ENCODE measurements at regions not wholly inside any gene's neighbourhood (a gene's known extent, or its start where the extent isn't known, plus 50 kb on each side); places are given as distances from the start of the nearest gene placed in this dataset.

DNA sequence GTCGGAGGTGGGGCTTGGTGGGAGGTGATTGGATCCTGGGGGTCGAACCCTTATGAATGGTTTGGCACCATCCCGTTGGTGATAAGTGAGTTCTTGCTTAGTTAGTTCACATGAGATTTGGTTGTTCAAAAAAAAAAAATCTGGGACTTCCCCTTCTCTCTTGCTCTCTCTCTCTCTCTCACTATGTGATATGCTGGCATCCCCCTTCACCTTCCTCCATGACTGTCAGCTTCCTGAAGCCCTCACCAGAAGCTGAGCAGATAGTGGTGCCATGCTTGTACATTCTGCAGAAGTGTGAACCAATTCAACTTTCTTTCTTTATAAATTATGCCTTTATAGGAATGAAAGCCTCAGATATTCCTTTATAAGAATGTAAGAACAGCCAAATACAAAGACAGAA is 269.7 kb upstream of the APCDD1 start:
- H3K4me3 ChIP-seq (ENCODE audit: insufficient read depth, low read depth, low read length), result no peak overlapping the region
- H4K8ac ChIP-seq (ENCODE audit: low read depth in 2 of 2, low read length in 2 of 2), result no peak overlapping the region
- H4K5ac ChIP-seq (ENCODE audit: low read depth, low read length), result no peak overlapping the region
- BruUV-seq (replicated peaks), result no TSS peak
- H2BK5ac ChIP-seq (ENCODE audit: low read depth, low read length, poor library complexity, severe bottlenecking), result no peak overlapping the region
- no peak overlapping the region for H2AFZ ChIP-seq (replicated peaks; ENCODE audit: low read length, poor library complexity)
- H3K4me2 ChIP-seq (ENCODE audit: low read depth, low read length), result no peak overlapping the region
- no peak overlapping the region for H2AK9ac ChIP-seq (replicated peaks; ENCODE audit: low read depth, low read length, poor library complexity)
- WGBS, 2 experiments (ENCODE audit: extremely low coverage in 2 of 2, insufficient read length in 1 of 2), result no CpG with 5 or more reads among the region's 3 CpGs
- H3K27me3 ChIP-seq (ENCODE audit: control insufficient read depth, insufficient read depth, low read length), result peaks cover 3% of the 10 kb centered on the region; the same call in 1 of the 2 replicates
- no peaks in the 10 kb centered on the region for H3K9me3 ChIP-seq (ENCODE audit: control insufficient read depth, insufficient read depth, low read length)
- ATAC-seq (ENCODE audit: low read depth) (no peak), DNase-seq (no peak)
- dilution Hi-C loops (cut with HindIII; ENCODE audit: low sequenced_read_pairs, unreplicated experiment) (no loop called here), in situ Hi-C loops (cut with MboI; ENCODE audit: low sequenced_read_pairs) (no loop called here), intact Hi-C loops (cut with micrococcal nuclease) (no loop called here)
- no peak overlapping the region for H2BK20ac ChIP-seq (ENCODE audit: low read depth, low read length)
- H3K27ac ChIP-seq (ENCODE audit: insufficient read depth, low read length), result no peak overlapping the region
- H2BK15ac ChIP-seq (ENCODE audit: low read depth, low read length), result no peak overlapping the region
- no peaks in the 10 kb centered on the region for H3K79me1 ChIP-seq (ENCODE audit: low read depth in 1 of 2, low read length in 2 of 2)
- no peak overlapping the region for H3K4ac ChIP-seq (ENCODE audit: low read depth, low read length)
- no peak overlapping the region for H4K91ac ChIP-seq (ENCODE audit: insufficient read depth, low read depth, low read length)
- no peaks in the 10 kb centered on the region for H3K9me1 ChIP-seq (ENCODE audit: insufficient read depth, low read length)
- H3K56ac ChIP-seq (ENCODE audit: extremely low read depth, insufficient read depth, low read length), result no peak overlapping the region
- no peaks in the 10 kb centered on the region for H4K20me1 ChIP-seq (ENCODE audit: insufficient read depth, low read length)
- TF ChIP-seq RFX5 (IDR thresholded peaks at IDR 0.05; ENCODE audit: low read depth, low read length), result no peak
- no peak for TF ChIP-seq MAZ (IDR thresholded peaks at IDR 0.05; ENCODE audit: borderline replicate concordance, low read depth, low read length)
- TF ChIP-seq, protein P1, sequence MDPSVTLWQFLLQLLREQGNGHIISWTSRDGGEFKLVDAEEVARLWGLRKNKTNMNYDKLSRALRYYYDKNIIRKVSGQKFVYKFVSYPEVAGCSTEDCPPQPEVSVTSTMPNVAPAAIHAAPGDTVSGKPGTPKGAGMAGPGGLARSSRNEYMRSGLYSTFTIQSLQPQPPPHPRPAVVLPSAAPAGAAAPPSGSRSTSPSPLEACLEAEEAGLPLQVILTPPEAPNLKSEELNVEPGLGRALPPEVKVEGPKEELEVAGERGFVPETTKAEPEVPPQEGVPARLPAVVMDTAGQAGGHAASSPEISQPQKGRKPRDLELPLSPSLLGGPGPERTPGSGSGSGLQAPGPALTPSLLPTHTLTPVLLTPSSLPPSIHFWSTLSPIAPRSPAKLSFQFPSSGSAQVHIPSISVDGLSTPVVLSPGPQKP (IDR thresholded peaks at IDR 0.05; ENCODE audit: borderline replicate concordance, low read depth, low read length), result no peak
- TF ChIP-seq BHLHE40 (IDR thresholded peaks at IDR 0.05; ENCODE audit: low read depth, low read length), result no peak
- no peak for TF ChIP-seq POLR2A (IDR thresholded peaks at IDR 0.05; ENCODE audit: low read depth, low read length)
- no peak for TF ChIP-seq CEBPB (IDR thresholded peaks at IDR 0.05; ENCODE audit: low read depth, low read length)
- TF ChIP-seq MAFK (IDR thresholded peaks at IDR 0.05; ENCODE audit: low read depth, low read length), result no peak
- TF ChIP-seq MXI1 (IDR thresholded peaks at IDR 0.05; ENCODE audit: borderline replicate concordance, low read depth, low read length), result no peak
- TF ChIP-seq NFE2L2 (IDR thresholded peaks at IDR 0.05; ENCODE audit: low read depth, low read length), result no peak
- TF ChIP-seq CHD1 (IDR thresholded peaks at IDR 0.05; ENCODE audit: low read depth, low read length), result no peak
- TF ChIP-seq, protein P2, sequence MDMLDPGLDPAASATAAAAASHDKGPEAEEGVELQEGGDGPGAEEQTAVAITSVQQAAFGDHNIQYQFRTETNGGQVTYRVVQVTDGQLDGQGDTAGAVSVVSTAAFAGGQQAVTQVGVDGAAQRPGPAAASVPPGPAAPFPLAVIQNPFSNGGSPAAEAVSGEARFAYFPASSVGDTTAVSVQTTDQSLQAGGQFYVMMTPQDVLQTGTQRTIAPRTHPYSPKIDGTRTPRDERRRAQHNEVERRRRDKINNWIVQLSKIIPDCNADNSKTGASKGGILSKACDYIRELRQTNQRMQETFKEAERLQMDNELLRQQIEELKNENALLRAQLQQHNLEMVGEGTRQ (IDR thresholded peaks at IDR 0.05; ENCODE audit: low read depth, low read length), result no peak
- H3K14ac ChIP-seq (replicated peaks; ENCODE audit: low read depth, low read length), result no peak overlapping the region
- no peak overlapping the region for H2AK5ac ChIP-seq (ENCODE audit: low read depth, low read length)
- no peaks in the 10 kb centered on the region for H3K4me1 ChIP-seq (ENCODE audit: control insufficient read depth, insufficient read depth, low read length)
- CTCF ChIA-PET, result interaction anchor here (1.5 kb wide), 1 partner anchor 9 kb away, joined by 5 read pairs; no protein-coding TSS in a partner anchor
- H3K9ac ChIP-seq (ENCODE audit: low read depth, low read length), result no peak overlapping the region
- no peak overlapping the region for H3K18ac ChIP-seq (ENCODE audit: low read depth, low read length)
- POLR2A ChIA-PET (ENCODE audit: unreplicated experiment), result no interaction called here
- no peak overlapping the region for H3K23ac ChIP-seq (ENCODE audit: low read depth, low read length)
- no peaks in the 10 kb centered on the region for H3K36me3 ChIP-seq (ENCODE audit: control insufficient read depth, insufficient read depth, low read length)
- H2BK120ac ChIP-seq (ENCODE audit: low read depth, low read length), result no peak overlapping the region

Data from IMR-90 (cell line).